GM12878 (cell line): ENCODE measurements at regions not wholly inside any gene's neighbourhood (a gene's known extent, or its start where the extent isn't known, plus 50 kb on each side); places are given as distances from the start of the nearest gene placed in this dataset.

Experiments
- ATAC-seq: fragments of 200-7000 bp; cut with Tn5 transposase; 3 replicates; pipeline ENCODE4 v1.9.1; 2020; ENCODE audit warnings: mild to moderate bottlenecking, moderate library complexity
- BruUV-seq: library from RNA; stranded (reverse); fragments of 400-500 nt; replicated peaks from 2 replicates; lab custom pipeline; 2021; lab: Mats Ljungman, UMichigan
- CTCF ChIA-PET: fragments of 300-600 bp; sonication (Branson Sonifier 250); formaldehyde crosslinking; extraction: SDS; loops from one replicate; lab custom pipeline; 2021; ENCODE audit warnings: inconsistent platforms; lab: Yijun Ruan, JAX
- POLR2A ChIA-PET: fragments of 350-600 bp; formaldehyde crosslinking; extraction: SDS; loops from one replicate; lab custom pipeline; 2021; ENCODE audit warnings: inconsistent platforms; lab: Charles Lee
- RAD21 ChIA-PET: fragments of 300-600 bp; sonication (Branson Sonifier 250); formaldehyde crosslinking; loops from one replicate; lab custom pipeline; 2023; ENCODE audit warnings: antibody characterized with exemption; ENCODE audit not compliant: unreplicated experiment; lab: Charles Lee
- SMC1A ChIA-PET: fragments of 300-600 bp; sonication (Branson Sonifier 250); formaldehyde crosslinking; loops from one replicate; lab custom pipeline; 2023; ENCODE audit not compliant: unreplicated experiment, uncharacterized antibody; lab: Charles Lee
- DNase-seq: peaks from one replicate; pipeline ENCODE4 v3.0.0-alpha.2; 2011; ENCODE audit warnings: low read depth, low spot score
- FAIRE-seq: peaks from 3 replicates; lab custom pipeline; 2011; peaks lifted over from hg19 to GRCh38; lab: Jason Lieb, UNC
- H2AFZ ChIP-seq: 2 replicates; pipeline ENCODE4 v1.6.0; 2011; ENCODE audit warnings: low read depth, low read length, control low read depth; ENCODE audit not compliant: control insufficient read depth
- H3K27ac ChIP-seq: 2 replicates; pipeline ENCODE4 v1.5.1; 2011; ENCODE audit warnings: control low read depth; ENCODE audit not compliant: control insufficient read depth, insufficient read depth
- H3K27me3 ChIP-seq, 2 experiments: replicated peaks in 1 of 2; 2 replicates each; pipeline versions ENCODE4 v1.6.0 to v1.6.1; 2011; ENCODE audit warnings: low read length in 1 of 2; ENCODE audit not compliant: control insufficient read depth in 2 of 2, insufficient read depth in 2 of 2
- H3K36me3 ChIP-seq, 2 experiments: 2 replicates each; pipeline ENCODE4 v1.5.1; 2011; ENCODE audit warnings: low read length in 1 of 2; ENCODE audit not compliant: control insufficient read depth in 2 of 2, insufficient read depth in 2 of 2
- H3K4me1 ChIP-seq: 2 replicates; pipeline ENCODE4 v1.6.1; 2011; ENCODE audit warnings: mild to moderate bottlenecking, low read length, moderate library complexity, mixed read lengths; ENCODE audit not compliant: control insufficient read depth, insufficient read depth
- H3K4me2 ChIP-seq: 2 replicates; pipeline ENCODE4 v1.6.0; 2011; ENCODE audit warnings: control low read depth; ENCODE audit not compliant: control insufficient read depth, insufficient read depth
- H3K4me3 ChIP-seq: fragments of 200-600 bp; sonication (generic); 2 replicates; pipeline ENCODE4 v1.5.1; 2016
- H3K79me2 ChIP-seq: 2 replicates; pipeline ENCODE4 v1.6.0; 2011; ENCODE audit warnings: low read length; ENCODE audit not compliant: control insufficient read depth, insufficient read depth
- H3K9ac ChIP-seq: 2 replicates; pipeline ENCODE4 v1.8.0; 2011; ENCODE audit warnings: low read length, control low read depth, mixed read lengths; ENCODE audit not compliant: control insufficient read depth, insufficient read depth
- H3K9me3 ChIP-seq: replicated peaks from 3 replicates; pipeline ENCODE4 v1.5.1; 2011; ENCODE audit warnings: mild to moderate bottlenecking, low read length; ENCODE audit not compliant: control insufficient read depth, insufficient read depth
- H4K20me1 ChIP-seq: 2 replicates; pipeline ENCODE4 v1.6.0; 2011; ENCODE audit not compliant: control insufficient read depth, insufficient read depth
- ATF2 ChIP-seq: IDR thresholded peaks from 2 replicates; pipeline ENCODE4 v1.6.1; 2012; ENCODE audit warnings: low read length, inconsistent platforms
- BMI1 ChIP-seq: fragments of 450-650 bp; IDR thresholded peaks from 2 replicates; pipeline ENCODE4 v1.6.1; 2016; ENCODE audit warnings: mild to moderate bottlenecking, moderate library complexity, borderline replicate concordance
- CEBPZ ChIP-seq: fragments of 150-350 bp; IDR thresholded peaks from 2 replicates; pipeline ENCODE4 v1.6.1; 2016; ENCODE audit warnings: low read depth, low read length
- GATAD2B ChIP-seq: fragments of 450-650 bp; conservative IDR thresholded peaks from 2 replicates; pipeline ENCODE4 v1.6.1; 2017; ENCODE audit warnings: low read depth, mild to moderate bottlenecking, moderate library complexity
- IKZF2 ChIP-seq, 2 experiments: fragments of 450-650 bp; IDR thresholded peaks; 2 replicates each; pipeline ENCODE4 v1.6.1; 2017; ENCODE audit warnings: mild to moderate bottlenecking in 2 of 2, moderate library complexity in 2 of 2
- MEF2B ChIP-seq: fragments of 450-650 bp; IDR thresholded peaks from 2 replicates; pipeline ENCODE4 v1.6.1; 2018; ENCODE audit warnings: mild to moderate bottlenecking, moderate library complexity; ENCODE audit not compliant: partially characterized antibody, poor library complexity, severe bottlenecking
- PAX8 ChIP-seq: fragments of 450-650 bp; IDR thresholded peaks from 2 replicates; pipeline ENCODE4 v1.6.1; 2017; ENCODE audit warnings: mild to moderate bottlenecking, moderate library complexity
- RB1 ChIP-seq: fragments of 450-650 bp; formaldehyde crosslinking; IDR thresholded peaks from 2 replicates; pipeline ENCODE4 v1.6.1; 2017; ENCODE audit warnings: mild to moderate bottlenecking, borderline replicate concordance
- SMAD5 ChIP-seq: IDR thresholded peaks from 2 replicates; pipeline ENCODE4 v1.6.1; 2016; ENCODE audit warnings: antibody characterized with exemption, low read depth
- STAT3 ChIP-seq: IDR thresholded peaks from 2 replicates; pipeline ENCODE4 v1.6.1; 2011; ENCODE audit warnings: low read depth, low read length, improper control_type of control experiment
- ZZZ3 ChIP-seq: IDR thresholded peaks from 2 replicates; pipeline ENCODE4 v1.6.1; 2011; ENCODE audit warnings: low read depth; ENCODE audit not compliant: control insufficient read depth, insufficient read length
- WGBS: methylation state at CpG from one replicate; pipeline ENCODE4 v1.1.6; 2016; ENCODE audit warnings: low lambda C conversion rate; ENCODE audit not compliant: insufficient replicate concordance, insufficient coverage; ENCODE audit errors: missing lambda C conversion rate; 5-methylcytosine and 5-hydroxymethylcytosine counted together
- in situ Hi-C: fragments of 300-500 bp; cut with MboI; formaldehyde crosslinking; loops from 9 replicates; pipeline ENCODE4 v1.14.3; 2018; ENCODE audit warnings: mixed read lengths
- intact Hi-C: fragments of 100-400 bp; cut with micrococcal nuclease; formaldehyde crosslinking; loops from one replicate; pipeline ENCODE4 v1.14.2; 2022; ENCODE audit not compliant: unreplicated experiment

- Histone ChIP-seq H3K27ac (no peak overlapping the region), H3K27me3 (no peaks in the 10 kb centered on the region), H3K9me3 (no peaks in the 10 kb centered on the region; the same call in 1 of the 3 replicates), H4K20me1 (no peaks in the 10 kb centered on the region), H3K9ac (no peak overlapping the region), H3K4me2 (no peak overlapping the region), H3K4me1 (no peaks in the 10 kb centered on the region), H3K36me3 (no peaks in the 10 kb centered on the region), H3K4me3 (no peak overlapping the region), H2AFZ (no peak overlapping the region), H3K79me2 (no peaks in the 10 kb centered on the region)
- SMC1A ChIA-PET, result interaction anchor here (0.9 kb wide), 1 partner anchor 65 kb away, joined by 3 read pairs; no protein-coding TSS in a partner anchor
- RAD21 ChIA-PET, result no interaction called here
- TF ChIP-seq PAX8, result no peak
- in situ Hi-C loops, result no loop called here
- ATAC-seq (no peak), FAIRE-seq (no peak), DNase-seq (no peak)
- intact Hi-C loops, result no loop called here
- BruUV-seq, result no TSS peak
- WGBS, result 46% methylated on average over 7 of the region's 7 CpGs
- CTCF ChIA-PET, result interaction anchor here (0.8 kb wide), 1 partner anchor 26 kb away, joined by 3 read pairs; no protein-coding TSS in a partner anchor
- POLR2A ChIA-PET, result no interaction called here
These were observed 299.6 kb downstream of the PCNX1 start for GRCh38 chr14:71206766-71207371.

GRCh38 chr14:71208702-71209357 is 301.6 kb downstream of the PCNX1 start:
- Histone ChIP-seq H2AFZ (no peak overlapping the region), H3K9ac (no peak overlapping the region), H3K36me3 (no peaks in the 10 kb centered on the region), H3K9me3 (no peaks in the 10 kb centered on the region; the same call in none of the 3 replicates), H3K27ac (no peak overlapping the region), H3K4me2 (no peak overlapping the region), H3K27me3 (no peaks in the 10 kb centered on the region), H3K79me2 (no peaks in the 10 kb centered on the region), H4K20me1 (no peaks in the 10 kb centered on the region), H3K4me1 (no peaks in the 10 kb centered on the region), H3K4me3 (no peak overlapping the region)
- ChIA-PET CTCF (no interaction called here), POLR2A (no interaction called here), RAD21 (no interaction called here), SMC1A (no interaction called here)
- TF ChIP-seq ATF2 (no peak), MEF2B (no peak), STAT3 (no peak), ZZZ3 (no peak), RB1 (no peak), IKZF2 (IDR thresholded peaks at IDR 0.05) (no peak), GATAD2B (no peak), SMAD5 (no peak), CEBPZ (no peak), BMI1 (no peak)
- DNase-seq (no peak), FAIRE-seq (no peak), ATAC-seq (no peak)
- intact Hi-C loops (no loop called here), in situ Hi-C loops (no loop called here)
- 75% methylated on average over 6 of the region's 6 CpGs for WGBS
- BruUV-seq, result no TSS peak
